GM20431 (cell line): ENCODE measurements at regions not wholly inside any gene's neighbourhood (a gene's known extent, or its start where the extent isn't known, plus 50 kb on each side); places are given as distances from the start of the nearest gene placed in this dataset.

Experiments used
- in situ Hi-C: fragments of 300-500 bp; cut with MseI, MboI; formaldehyde crosslinking; loops from one replicate; pipeline ENCODE4 v1.15.0; 2020; ENCODE audit warnings: low sequenced_read_pairs; ENCODE audit not compliant: unreplicated experiment

GRCh38 chr20:52921340-52921739 lies 50.8 kb upstream of the TSHZ2 start:
- in situ Hi-C loops: no loop called here

GRCh38 chr20:52918311-52918710 lies 53.8 kb upstream of the TSHZ2 start:
- in situ Hi-C loops: no loop called here

- in situ Hi-C loops: no loop called here
Observed at GRCh38 chr20:52915564-52915963, 56.6 kb upstream of the TSHZ2 start.

GRCh38 chr20:52914870-52915269 lies 57.3 kb upstream of the TSHZ2 start:
- in situ Hi-C loops: no loop called here

GRCh38 chr20:52913650-52914387 lies 58.3 kb upstream of the TSHZ2 start:
- in situ Hi-C loops: no loop called here

- in situ Hi-C loops: no loop called here
Observed at GRCh38 chr20:52905241-52905994, 66.7 kb upstream of the TSHZ2 start.

- in situ Hi-C loops: no loop called here
Observed at GRCh38 chr20:52904837-52905236, 67.3 kb upstream of the TSHZ2 start.

- in situ Hi-C loops: no loop called here
Observed at GRCh38 chr20:52899041-52899608, 73.0 kb upstream of the TSHZ2 start.

GRCh38 chr20:52896348-52896747 lies 75.8 kb upstream of the TSHZ2 start:
- in situ Hi-C loops: no loop called here

GRCh38 chr20:52895701-52896100 lies 76.5 kb upstream of the TSHZ2 start:
- in situ Hi-C loops: no loop called here

- in situ Hi-C loops: no loop called here
Observed at GRCh38 chr20:52895235-52895634, 76.9 kb upstream of the TSHZ2 start.

GRCh38 chr20:52893498-52893897 lies 78.7 kb upstream of the TSHZ2 start:
- in situ Hi-C loops: no loop called here

GRCh38 chr20:52892023-52892422 lies 80.1 kb upstream of the TSHZ2 start:
- in situ Hi-C loops: no loop called here

GRCh38 chr20:52890130-52890529 lies 82.0 kb upstream of the TSHZ2 start:
- in situ Hi-C loops: no loop called here

GRCh38 chr20:52889225-52889624 lies 82.9 kb upstream of the TSHZ2 start:
- in situ Hi-C loops: no loop called here

- in situ Hi-C loops: no loop called here
Observed at GRCh38 chr20:52888096-52888495, 84.1 kb upstream of the TSHZ2 start.

- in situ Hi-C loops: no loop called here
Observed at GRCh38 chr20:52880997-52881396, 91.2 kb upstream of the TSHZ2 start.

- in situ Hi-C loops: no loop called here
Observed at GRCh38 chr20:52880259-52880658, 91.9 kb upstream of the TSHZ2 start.

GRCh38 chr20:52874241-52874640 lies 97.9 kb upstream of the TSHZ2 start:
- in situ Hi-C loops: no loop called here

- in situ Hi-C loops: no loop called here
Observed at GRCh38 chr20:52869698-52870501, 102.3 kb upstream of the TSHZ2 start.

- in situ Hi-C loops: no loop called here
Observed at GRCh38 chr20:52869276-52869675, 102.9 kb upstream of the TSHZ2 start.
